T-cell (primary cell): ENCODE measurements at regions not wholly inside any gene's neighbourhood (a gene's known extent, or its start where the extent isn't known, plus 50 kb on each side); places are given as distances from the start of the nearest gene placed in this dataset.

Experiments
- ATAC-seq, 4 experiments: fragments of 200-7000 bp in 3 of 4; fragments of 150-1000 bp in 1 of 4; cut with Tn5 transposase; replicated peaks in 1 of 4; 1 replicate in 3 of 4; 2 replicates in 1 of 4; pipeline ENCODE4 v1.10.0; 2021; ENCODE audit warnings: moderate library complexity in 3 of 4, mild to moderate bottlenecking in 2 of 4, moderate number of reproducible peaks in 1 of 4
- CTCF ChIA-PET, 2 donors: fragments of 300-600 bp; sonication (Branson Sonifier 250); formaldehyde crosslinking; loops; one replicate each; lab custom pipeline; 2022; ENCODE audit warnings: antibody characterized with exemption in 2 of 2; lab: Charles Lee
- POLR2A ChIA-PET, 2 donors: fragments of 300-600 bp; sonication (Branson Sonifier 250); formaldehyde crosslinking; loops; one replicate each; lab custom pipeline; 2022; ENCODE audit warnings: antibody characterized with exemption in 2 of 2; lab: Charles Lee
- DNase-seq, 35 experiments: peaks; one replicate each; pipeline versions ENCODE4 v3.0.0 to v3.0.0-alpha.2; 2013 to 2023
- H3K27ac ChIP-seq: one replicate; pipeline ENCODE4 v1.5.1; 2013; ENCODE audit warnings: low read length
- H3K27me3 ChIP-seq, 2 experiments: replicated peaks in 1 of 2; 1 replicate in 1 of 2; 2 replicates in 1 of 2; pipeline versions ENCODE4 v1.6.1 to v1.7.0; 2013; ENCODE audit warnings: low read length in 1 of 2, mixed read lengths in 1 of 2; ENCODE audit not compliant: control insufficient read depth in 2 of 2, insufficient read depth in 2 of 2; ENCODE audit errors: extremely low read depth in 1 of 2
- H3K36me3 ChIP-seq, 2 donors: 1 replicate in 1 of 2; 2 replicates in 1 of 2; pipeline versions ENCODE4 v1.6.1 to v1.7.0; 2013; ENCODE audit warnings: low read length in 1 of 2; ENCODE audit not compliant: control insufficient read depth in 2 of 2, insufficient read depth in 1 of 2; ENCODE audit errors: extremely low read depth in 1 of 2
- H3K4me1 ChIP-seq, 2 experiments: 1 replicate in 1 of 2; 2 replicates in 1 of 2; pipeline versions ENCODE4 v1.6.1 to v1.7.0; 2013; ENCODE audit warnings: low read length in 2 of 2, mixed read lengths in 1 of 2; ENCODE audit not compliant: insufficient read depth in 2 of 2, control insufficient read depth in 1 of 2; ENCODE audit errors: extremely low read depth in 1 of 2
- H3K4me3 ChIP-seq, 2 donors: 1 replicate in 1 of 2; 2 replicates in 1 of 2; pipeline versions ENCODE4 v1.5.1 to v1.7.0; 2013; ENCODE audit warnings: mild to moderate bottlenecking in 2 of 2, low read length in 1 of 2, moderate library complexity in 1 of 2; ENCODE audit not compliant: control insufficient read depth in 1 of 2; ENCODE audit errors: extremely low read depth in 1 of 2
- H3K9me3 ChIP-seq: 2 replicates; pipeline ENCODE4 v1.7.0; 2013
- H3K27ac Mint-ChIP-seq, 2 donors: one replicate each; pipeline ENCODE4 v1.8.0; 2020 to 2021; ENCODE audit warnings: mild to moderate bottlenecking in 2 of 2, mixed read lengths in 2 of 2
- H3K27me3 Mint-ChIP-seq, 2 donors: one replicate each; pipeline ENCODE4 v1.8.0; 2021 to 2022; ENCODE audit warnings: mixed read lengths in 2 of 2
- H3K36me3 Mint-ChIP-seq: one replicate; pipeline ENCODE4 v1.8.0; 2021; ENCODE audit warnings: mixed read lengths
- H3K4me1 Mint-ChIP-seq, 3 donors: one replicate each; pipeline ENCODE4 v1.8.0; 2020 to 2022; ENCODE audit warnings: mixed read lengths in 3 of 3, mild to moderate bottlenecking in 1 of 3
- H3K4me3 Mint-ChIP-seq, 3 donors: one replicate each; pipeline ENCODE4 v1.8.0; 2020 to 2022; ENCODE audit warnings: mild to moderate bottlenecking in 3 of 3, mixed read lengths in 3 of 3, moderate library complexity in 3 of 3
- H3K9me3 Mint-ChIP-seq, 3 donors: one replicate each; pipeline ENCODE4 v1.8.0; 2020 to 2022; ENCODE audit warnings: mixed read lengths in 3 of 3
- WGBS: methylation state at CpG from one replicate; pipeline ENCODE4 v1.1.5; 2013; ENCODE audit warnings: missing lambda C conversion rate; ENCODE audit not compliant: insufficient coverage; 5-methylcytosine and 5-hydroxymethylcytosine counted together

- Histone ChIP-seq H3K4me3 (no peak overlapping the region), H3K27me3 (peaks cover 0 to 4% of the 10 kb centered on the region in 2 experiments), H3K4me1 (no peaks in the 10 kb centered on the region), H3K36me3 (no peaks in the 10 kb centered on the region), H3K9me3 (no peaks in the 10 kb centered on the region), H3K27ac (no peak overlapping the region)
- ATAC-seq (no peak), DNase-seq (no peak)
- Mint-ChIP-seq H3K27me3 (peaks cover 22 to 30% of the 10 kb centered on the region in 2 donors), H3K27ac (no peak overlapping the region), H3K4me1 (no peaks in the 10 kb centered on the region), H3K9me3 (no peaks in the 10 kb centered on the region), H3K4me3 (no peak overlapping the region), H3K36me3 (no peaks in the 10 kb centered on the region)
- CTCF ChIA-PET, result interaction anchor here in 1 of 2 donors (0.7 kb wide), 1 partner anchor 277 kb away, joined by 3 read pairs; no protein-coding TSS in a partner anchor
- no CpG with 5 or more reads among the region's 2 CpGs for WGBS
- POLR2A ChIA-PET, result no interaction called here
Measured at GRCh38 chr15:95556225-95556624, 774.3 kb upstream of the NR2F2 start.

- Mint-ChIP-seq H3K9me3 (no peaks in the 10 kb centered on the region), H3K4me1 (no peaks in the 10 kb centered on the region), H3K27me3 (peaks cover 22 to 32% of the 10 kb centered on the region in 2 donors), H3K27ac (no peak overlapping the region), H3K4me3 (no peak overlapping the region), H3K36me3 (no peaks in the 10 kb centered on the region)
- no peaks in the 10 kb centered on the region for H3K36me3 ChIP-seq
- peaks cover 0 to 4% of the 10 kb centered on the region in 2 experiments for H3K27me3 ChIP-seq
- H3K27ac ChIP-seq, result no peak overlapping the region
- 75% methylated on average over 2 of the region's 6 CpGs for WGBS
- no peak overlapping the region for H3K4me3 ChIP-seq
- H3K9me3 ChIP-seq, result no peaks in the 10 kb centered on the region
- ATAC-seq, result no peak
- POLR2A ChIA-PET, result no interaction called here
- no peaks in the 10 kb centered on the region for H3K4me1 ChIP-seq
- CTCF ChIA-PET, result no interaction called here
- DNase-seq, result no peak
Measured at GRCh38 chr15:95556866-95557225, 773.7 kb upstream of the NR2F2 start.

GRCh38 chr15:95557226-95558046 lies 773.1 kb upstream of the NR2F2 start:
- H3K27me3 Mint-ChIP-seq, result peaks cover 22 to 32% of the 10 kb centered on the region in 2 donors
- POLR2A ChIA-PET, result no interaction called here
- H3K27ac Mint-ChIP-seq, result no peak overlapping the region
- Histone ChIP-seq H3K4me1 (no peaks in the 10 kb centered on the region), H3K27me3 (peaks cover 0 to 4% of the 10 kb centered on the region in 2 experiments), H3K27ac (no peak overlapping the region), H3K36me3 (no peaks in the 10 kb centered on the region), H3K9me3 (no peaks in the 10 kb centered on the region), H3K4me3 (no peak overlapping the region)
- H3K4me1 Mint-ChIP-seq, result no peaks in the 10 kb centered on the region
- 42% methylated on average over 9 of the region's 17 CpGs for WGBS
- DNase-seq (no peak), ATAC-seq (no peak)
- H3K9me3 Mint-ChIP-seq, result no peaks in the 10 kb centered on the region
- H3K36me3 Mint-ChIP-seq, result no peaks in the 10 kb centered on the region
- H3K4me3 Mint-ChIP-seq, result no peak overlapping the region
- CTCF ChIA-PET, result no interaction called here

DNA sequence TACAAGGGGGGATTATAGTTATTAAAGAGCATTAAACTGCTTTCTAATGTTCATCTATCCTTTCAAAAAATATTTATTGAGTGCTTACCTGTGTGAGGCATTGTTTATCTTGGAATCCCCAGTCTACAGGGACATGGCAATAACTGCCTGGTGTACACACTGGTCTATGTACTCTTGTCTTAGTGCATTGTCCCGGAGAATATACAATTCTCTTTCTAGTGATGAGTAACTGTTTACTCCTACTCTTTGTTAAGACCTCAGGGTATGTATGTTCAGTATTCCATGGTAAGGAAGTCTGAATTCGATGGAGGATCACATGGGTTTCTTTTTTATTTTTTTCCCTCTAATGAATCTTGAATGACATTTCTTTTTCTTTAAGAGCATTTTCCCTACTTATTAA lies 772.4 kb upstream of the NR2F2 start:
- Histone ChIP-seq H3K27ac (no peak overlapping the region), H3K4me3 (no peak overlapping the region), H3K36me3 (no peaks in the 10 kb centered on the region), H3K4me1 (no peaks in the 10 kb centered on the region), H3K9me3 (no peaks in the 10 kb centered on the region), H3K27me3 (peaks cover 0 to 4% of the 10 kb centered on the region in 2 experiments)
- no peak for DNase-seq
- ChIA-PET CTCF (no interaction called here), POLR2A (no interaction called here)
- WGBS, result no CpG with 5 or more reads among the region's 2 CpGs
- Mint-ChIP-seq H3K4me3 (no peak overlapping the region), H3K4me1 (no peaks in the 10 kb centered on the region), H3K9me3 (no peaks in the 10 kb centered on the region), H3K27me3 (peaks cover 22 to 32% of the 10 kb centered on the region in 2 donors), H3K36me3 (no peaks in the 10 kb centered on the region), H3K27ac (no peak overlapping the region)
- ATAC-seq, result no peak

DNA sequence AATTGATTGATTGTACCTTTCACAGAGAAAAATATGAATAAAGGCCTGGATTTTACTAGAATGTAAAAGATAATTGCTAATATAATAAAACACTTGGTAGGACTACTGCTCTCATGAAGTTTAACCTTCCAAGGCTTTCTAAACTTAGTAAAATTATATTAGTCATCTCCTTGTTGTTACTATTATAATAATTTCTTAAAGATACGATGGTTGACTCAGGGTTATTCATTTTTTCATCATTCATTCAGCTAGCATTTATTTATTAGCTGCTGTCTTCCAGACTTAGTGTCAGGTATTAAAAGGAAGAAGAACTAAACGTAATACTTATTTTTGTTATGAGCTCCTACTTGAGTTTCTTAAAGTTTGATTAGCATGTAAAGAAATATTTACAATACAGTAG lies 771.6 kb upstream of the NR2F2 start:
- CTCF ChIA-PET, result no interaction called here
- Histone ChIP-seq H3K36me3 (no peaks in the 10 kb centered on the region), H3K9me3 (no peaks in the 10 kb centered on the region), H3K27ac (no peak overlapping the region), H3K4me1 (no peaks in the 10 kb centered on the region), H3K4me3 (no peak overlapping the region), H3K27me3 (peaks cover 0 to 4% of the 10 kb centered on the region in 2 experiments)
- no peaks in the 10 kb centered on the region for H3K36me3 Mint-ChIP-seq
- DNase-seq (no peak), ATAC-seq (no peak)
- H3K4me1 Mint-ChIP-seq, result no peaks in the 10 kb centered on the region
- H3K27ac Mint-ChIP-seq, result no peak overlapping the region
- no peaks in the 10 kb centered on the region for H3K9me3 Mint-ChIP-seq
- H3K27me3 Mint-ChIP-seq, result peaks cover 22 to 36% of the 10 kb centered on the region in 2 donors
- no CpG with 5 or more reads among the region's 2 CpGs for WGBS
- POLR2A ChIA-PET, result no interaction called here
- H3K4me3 Mint-ChIP-seq, result no peak overlapping the region

- H3K9me3 Mint-ChIP-seq, result no peaks in the 10 kb centered on the region
- H3K27ac ChIP-seq, result no peak overlapping the region
- no peak overlapping the region for H3K4me3 Mint-ChIP-seq
- DNase-seq, result no peak
- H3K4me3 ChIP-seq, result no peak overlapping the region
- POLR2A ChIA-PET, result no interaction called here
- H3K36me3 ChIP-seq, result no peaks in the 10 kb centered on the region
- peaks cover 22 to 36% of the 10 kb centered on the region in 2 donors for H3K27me3 Mint-ChIP-seq
- H3K27ac Mint-ChIP-seq, result no peak overlapping the region
- CTCF ChIA-PET, result no interaction called here
- no peaks in the 10 kb centered on the region for H3K4me1 Mint-ChIP-seq
- ATAC-seq, result no peak
- H3K36me3 Mint-ChIP-seq, result no peaks in the 10 kb centered on the region
- H3K9me3 ChIP-seq, result no peaks in the 10 kb centered on the region
- peaks cover 2 to 4% of the 10 kb centered on the region in 2 experiments for H3K27me3 ChIP-seq
- WGBS, result 89% methylated on average over 1 of the region's 7 CpGs
- no peaks in the 10 kb centered on the region for H3K4me1 ChIP-seq
Measured at GRCh38 chr15:95559875-95560394, 770.6 kb upstream of the NR2F2 start.
